ENCODE measurements at regions not wholly inside any gene's neighbourhood (a gene's known extent, or its start where the extent isn't known, plus 50 kb on each side); places are given as distances from the start of the nearest gene placed in this dataset.

DNA sequence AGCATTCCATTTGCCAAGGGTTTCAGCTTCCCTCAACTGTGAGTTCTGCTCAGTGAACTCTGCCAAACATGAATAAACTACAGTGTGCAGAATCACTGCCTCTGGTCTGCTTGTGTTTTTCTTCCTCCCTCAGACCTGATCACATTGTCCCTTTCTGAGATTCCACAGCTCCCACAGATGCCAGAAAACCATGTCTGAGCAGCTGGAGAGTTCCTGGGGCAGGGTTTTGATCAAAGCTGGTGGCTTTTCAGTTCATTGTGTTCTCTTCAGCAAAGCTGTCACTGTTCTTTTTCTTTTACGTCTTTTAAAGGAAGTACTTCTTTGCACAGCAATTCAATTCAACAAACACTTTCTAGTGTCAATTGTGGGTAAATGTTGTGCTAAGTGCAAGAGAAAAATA lies 555.8 kb downstream of the RBFOX1 start:
- ATAC-seq (ENCODE audit: low read depth) (no peak), DNase-seq (ENCODE audit: low spot score) (no peak)
- TF ChIP-seq CTCF (IDR thresholded peaks at IDR 0.05; ENCODE audit: poor library complexity, severe bottlenecking): no peak
- H3K36me3 ChIP-seq (ENCODE audit: low read depth): no peaks in the 10 kb centered on the region
- no peaks in the 10 kb centered on the region for H3K4me1 ChIP-seq (ENCODE audit: insufficient read depth, poor library complexity, severe bottlenecking)
- H3K27ac ChIP-seq (ENCODE audit: poor library complexity, severe bottlenecking): no peak overlapping the region
- H3K4me3 ChIP-seq (ENCODE audit: severe bottlenecking): no peak overlapping the region
- H3K9me3 ChIP-seq (ENCODE audit: severe bottlenecking): peaks cover 2% of the 10 kb centered on the region
- no peaks in the 10 kb centered on the region for H3K27me3 ChIP-seq (ENCODE audit: insufficient read depth, poor library complexity, severe bottlenecking)

- Histone ChIP-seq H3K27ac (ENCODE audit: poor library complexity, severe bottlenecking) (no peak overlapping the region), H3K36me3 (ENCODE audit: low read depth) (no peaks in the 10 kb centered on the region), H3K27me3 (ENCODE audit: insufficient read depth, poor library complexity, severe bottlenecking) (no peaks in the 10 kb centered on the region), H3K4me1 (ENCODE audit: insufficient read depth, poor library complexity, severe bottlenecking) (no peaks in the 10 kb centered on the region), H3K4me3 (ENCODE audit: severe bottlenecking) (no peak overlapping the region), H3K9me3 (ENCODE audit: severe bottlenecking) (peaks cover 2% of the 10 kb centered on the region)
- ATAC-seq (ENCODE audit: low read depth) (no peak), DNase-seq (ENCODE audit: low spot score) (no peak)
- no peak for TF ChIP-seq CTCF (IDR thresholded peaks at IDR 0.05; ENCODE audit: poor library complexity, severe bottlenecking)
Measured at GRCh38 chr16:7887316-7887715, 554.7 kb downstream of the RBFOX1 start.

- H3K9me3 ChIP-seq (ENCODE audit: severe bottlenecking): peaks cover 2% of the 10 kb centered on the region
Measured at GRCh38 chr16:7871979-7872378, 539.3 kb downstream of the RBFOX1 start.

DNA sequence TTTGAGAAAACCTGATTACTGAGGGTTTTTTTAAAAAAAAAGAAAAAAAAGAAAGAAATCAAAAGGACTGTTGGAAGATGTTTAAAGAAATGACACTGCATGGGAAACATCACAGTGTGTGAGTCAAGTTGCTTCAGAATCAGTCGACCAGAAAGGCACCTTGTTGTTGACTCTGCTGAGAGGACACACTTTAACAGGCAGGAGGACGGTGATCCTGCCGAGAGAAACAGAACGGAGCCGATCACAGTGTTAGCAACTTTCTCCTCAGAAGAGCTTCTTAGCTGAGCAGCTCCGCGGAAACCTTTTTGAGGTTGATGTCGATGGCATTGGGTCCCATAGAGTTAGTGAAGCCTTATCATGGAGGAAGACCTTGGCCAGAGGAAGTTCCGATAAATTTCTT lies 538.7 kb downstream of the RBFOX1 start:
- no peaks in the 10 kb centered on the region for H3K27me3 ChIP-seq (ENCODE audit: insufficient read depth, poor library complexity, severe bottlenecking)

More at GRCh38 chr16:7871979-7872378, 539.3 kb downstream of the RBFOX1 start:
- no peak for DNase-seq (ENCODE audit: low spot score)
- TF ChIP-seq CTCF (IDR thresholded peaks at IDR 0.05; ENCODE audit: poor library complexity, severe bottlenecking): no peak
- ATAC-seq (ENCODE audit: low read depth): no peak
- no peak overlapping the region for H3K27ac ChIP-seq (ENCODE audit: poor library complexity, severe bottlenecking)
- no peak overlapping the region for H3K4me3 ChIP-seq (ENCODE audit: severe bottlenecking)
- H3K4me1 ChIP-seq (ENCODE audit: insufficient read depth, poor library complexity, severe bottlenecking): no peaks in the 10 kb centered on the region
- no peaks in the 10 kb centered on the region for H3K27me3 ChIP-seq (ENCODE audit: insufficient read depth, poor library complexity, severe bottlenecking)
- H3K36me3 ChIP-seq (ENCODE audit: low read depth): no peaks in the 10 kb centered on the region

More for the DNA sequence above, 538.7 kb downstream of the RBFOX1 start:
- Histone ChIP-seq H3K4me3 (ENCODE audit: severe bottlenecking) (no peak overlapping the region), H3K9me3 (ENCODE audit: severe bottlenecking) (no peaks in the 10 kb centered on the region), H3K36me3 (ENCODE audit: low read depth) (no peaks in the 10 kb centered on the region), H3K27ac (ENCODE audit: poor library complexity, severe bottlenecking) (no peak overlapping the region), H3K4me1 (ENCODE audit: insufficient read depth, poor library complexity, severe bottlenecking) (no peaks in the 10 kb centered on the region)
- no peak for ATAC-seq (ENCODE audit: low read depth)
- TF ChIP-seq CTCF (IDR thresholded peaks at IDR 0.05; ENCODE audit: poor library complexity, severe bottlenecking): no peak
- no peak for DNase-seq (ENCODE audit: low spot score)

Measured in RWPE2 (cell line).